ENCODE measurements at regions not wholly inside any gene's neighbourhood (a gene's known extent, or its start where the extent isn't known, plus 50 kb on each side); places are given as distances from the start of the nearest gene placed in this dataset.

DNA sequence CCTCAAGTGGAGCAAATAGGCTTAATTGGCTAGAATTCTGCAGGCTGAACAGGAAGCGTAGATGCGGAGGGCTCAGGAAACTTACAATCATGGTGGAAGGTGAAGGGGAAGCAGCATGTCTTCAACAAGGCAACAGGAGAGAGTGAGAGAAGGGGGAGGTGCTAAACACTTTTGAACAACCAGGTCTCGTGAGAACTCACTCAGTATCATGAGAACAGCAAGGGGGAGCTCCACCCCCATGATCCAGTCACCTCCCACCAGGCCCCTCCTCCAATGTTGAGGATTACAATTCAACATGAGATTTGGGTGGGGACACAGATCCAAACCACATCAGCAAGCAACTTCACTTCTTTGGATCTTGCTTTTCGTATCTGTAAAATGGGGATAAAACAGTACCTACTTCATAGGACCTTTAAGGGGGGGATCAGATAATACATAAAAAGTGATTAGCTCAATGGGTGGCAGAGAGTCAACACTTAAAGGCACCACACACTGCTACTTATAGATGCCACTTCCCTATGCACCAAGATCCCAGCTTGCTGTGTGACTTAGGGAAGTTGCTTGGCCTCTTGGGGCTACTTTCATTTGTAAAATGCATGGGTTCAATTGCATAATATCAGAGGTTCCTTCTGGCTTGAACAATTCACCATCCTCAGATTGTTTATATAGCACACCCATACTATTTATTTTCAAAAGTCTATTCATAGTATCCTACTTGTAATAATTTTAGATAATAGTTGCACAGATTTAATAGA, 184.8 kb upstream of the RPH3A start:
- in situ Hi-C loops (cut with HindIII; ENCODE audit: low pct_unique_long_range_greater_than_20kb, low sequenced_read_pairs) (no loop called here), intact Hi-C loops (cut with micrococcal nuclease; ENCODE audit: unreplicated experiment) (no loop called here)
- Histone ChIP-seq H3K27ac (ENCODE audit: low read length) (no peak overlapping the region), H3K36me3 (ENCODE audit: control insufficient read depth, insufficient read depth, low read length) (no peaks in the 10 kb centered on the region), H3K4me1 (ENCODE audit: control insufficient read depth, insufficient read depth, low read length) (no peaks in the 10 kb centered on the region), H3K4me3 (ENCODE audit: low read depth in 2 of 2, low read length in 2 of 2) (no peak overlapping the region), H3K27me3 (ENCODE audit: control insufficient read depth, insufficient read depth, low read length) (peaks cover 32% of the 10 kb centered on the region), H3K9me3 (ENCODE audit: control insufficient read depth, insufficient read depth, low read depth, low read length) (no peaks in the 10 kb centered on the region)
- CTCF ChIA-PET: no interaction called here
- POLR2A ChIA-PET: no interaction called here
- DNase-seq (ENCODE audit: low read depth, low spot score) (no peak), ATAC-seq (no peak)
- no peak for TF ChIP-seq SIN3A (IDR thresholded peaks at IDR 0.05; ENCODE audit: borderline replicate concordance, insufficient read depth, low read depth, low read length)
- TF ChIP-seq REST (IDR thresholded peaks at IDR 0.05; ENCODE audit: insufficient read depth in 1 of 2, low read depth in 2 of 2, low read length in 1 of 2): no peak
- no peak for TF ChIP-seq TCF7L2 (IDR thresholded peaks at IDR 0.05; ENCODE audit: low read depth, low read length)
- no peak for TF ChIP-seq POLR2AphosphoS5 (IDR thresholded peaks at IDR 0.05; ENCODE audit: low read depth, low read length)
- TF ChIP-seq CTCF (IDR thresholded peaks at IDR 0.05): no peak
- no TSS peak for BruUV-seq (replicated peaks)

DNA sequence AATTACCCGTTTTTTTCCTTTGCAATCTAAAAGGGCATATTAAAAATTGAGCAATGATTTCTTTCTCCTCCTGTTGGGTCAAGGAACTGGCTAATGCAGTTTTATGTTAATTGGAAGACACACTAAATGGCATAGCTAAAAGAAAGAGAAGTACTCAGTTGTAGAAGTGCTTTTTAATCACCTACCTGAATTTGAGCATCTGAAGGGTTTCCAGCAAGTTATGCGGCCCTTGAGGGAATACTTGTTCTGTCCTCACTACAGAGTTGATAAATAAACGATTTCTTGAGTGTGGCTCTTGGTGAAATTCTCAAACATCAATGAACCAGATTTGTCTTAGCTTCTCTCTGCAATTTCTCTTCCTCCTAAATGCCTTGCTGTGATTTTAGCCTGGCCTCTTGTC, 184.1 kb upstream of the RPH3A start:
- ATAC-seq: no peak
- H3K36me3 ChIP-seq (ENCODE audit: control insufficient read depth, insufficient read depth, low read length): no peaks in the 10 kb centered on the region
- H3K27ac ChIP-seq (ENCODE audit: low read length): no peak overlapping the region
- TF ChIP-seq CTCF (IDR thresholded peaks at IDR 0.05) (no peak), SIN3A (IDR thresholded peaks at IDR 0.05; ENCODE audit: borderline replicate concordance, insufficient read depth, low read depth, low read length) (no peak)
- no peak overlapping the region for H3K4me3 ChIP-seq (ENCODE audit: low read depth in 2 of 2, low read length in 2 of 2)
- peaks cover 30% of the 10 kb centered on the region for H3K27me3 ChIP-seq (ENCODE audit: control insufficient read depth, insufficient read depth, low read length)
- POLR2A ChIA-PET: no interaction called here
- in situ Hi-C loops (cut with HindIII; ENCODE audit: low pct_unique_long_range_greater_than_20kb, low sequenced_read_pairs) (no loop called here), intact Hi-C loops (cut with micrococcal nuclease; ENCODE audit: unreplicated experiment) (no loop called here)
- DNase-seq (ENCODE audit: low read depth, low spot score): no peak
- no TSS peak for BruUV-seq (replicated peaks)
- H3K4me1 ChIP-seq (ENCODE audit: control insufficient read depth, insufficient read depth, low read length): no peaks in the 10 kb centered on the region
- H3K9me3 ChIP-seq (ENCODE audit: control insufficient read depth, insufficient read depth, low read depth, low read length): no peaks in the 10 kb centered on the region
- CTCF ChIA-PET: no interaction called here
